HUES64 (cell line): ENCODE measurements at regions not wholly inside any gene's neighbourhood (a gene's known extent, or its start where the extent isn't known, plus 50 kb on each side); places are given as distances from the start of the nearest gene placed in this dataset.
"Not testable (repeated sequence)": the region's sequence is repeated elsewhere in the genome, so short reads cannot be mapped to it uniquely, and the experiment has no call there.

Source experiments
- H3K27ac ChIP-seq: 2 replicates; pipeline ENCODE4 v1.7.0; 2013; ENCODE audit warnings: low read depth, low read length, inconsistent platforms
- H3K27me3 ChIP-seq: 2 replicates; pipeline ENCODE4 v1.6.1; 2013; ENCODE audit warnings: mild to moderate bottlenecking, low read length; ENCODE audit not compliant: insufficient read depth
- H3K36me3 ChIP-seq: 2 replicates; pipeline ENCODE4 v1.6.1; 2013; ENCODE audit warnings: mild to moderate bottlenecking, low read length; ENCODE audit not compliant: insufficient read depth
- H3K4me1 ChIP-seq: 2 replicates; pipeline ENCODE4 v1.6.1; 2013; ENCODE audit warnings: mild to moderate bottlenecking, low read length, moderate library complexity; ENCODE audit not compliant: insufficient read depth
- H3K4me3 ChIP-seq: 2 replicates; pipeline ENCODE4 v1.5.1; 2013; ENCODE audit warnings: mild to moderate bottlenecking, low read length, moderate library complexity
- H3K9ac ChIP-seq: 2 replicates; pipeline ENCODE4 v1.6.1; 2013; ENCODE audit warnings: mild to moderate bottlenecking, low read depth, low read length
- H3K9me3 ChIP-seq: 2 replicates; pipeline ENCODE4 v1.6.1; 2013; ENCODE audit warnings: low read depth, low read length; ENCODE audit not compliant: insufficient read depth
- WGBS: fragments of 150-250, 120-280 bp; methylation state at CpG from one replicate; pipeline ENCODE4 v1.1.7; 2013; ENCODE audit warnings: missing lambda C conversion rate; 5-methylcytosine and 5-hydroxymethylcytosine counted together

DNA sequence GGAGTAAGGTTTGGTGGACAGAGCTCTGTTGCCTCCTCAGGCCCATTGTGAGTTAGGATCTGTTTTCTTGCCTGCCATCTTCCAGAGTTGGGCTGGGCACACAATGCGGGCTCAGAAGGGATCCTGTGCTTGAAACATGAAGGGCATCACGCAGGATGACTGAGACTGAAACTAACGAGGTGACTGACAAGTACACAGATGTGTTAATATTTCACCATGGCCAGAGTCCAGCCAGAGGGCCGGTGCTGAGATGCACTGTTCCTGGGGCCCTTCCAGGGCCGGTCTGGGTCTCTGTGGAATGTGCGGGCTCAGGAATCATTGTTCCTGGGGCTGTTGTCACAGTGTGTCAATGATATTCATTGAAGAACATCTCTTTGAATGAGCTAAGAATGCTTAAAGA lies 163.7 kb downstream of the URI1 start:
- peaks cover 5% of the 10 kb centered on the region; the same call in 1 of the 2 replicates for H3K9me3 ChIP-seq
- no peak overlapping the region for H3K4me3 ChIP-seq
- 94% methylated on average over 6 of the region's 6 CpGs for WGBS
- H3K27me3 ChIP-seq = no peaks in the 10 kb centered on the region
- H3K36me3 ChIP-seq = no peaks in the 10 kb centered on the region
- H3K9ac ChIP-seq = no peak overlapping the region
- H3K27ac ChIP-seq = no peak overlapping the region
- no peaks in the 10 kb centered on the region for H3K4me1 ChIP-seq

DNA sequence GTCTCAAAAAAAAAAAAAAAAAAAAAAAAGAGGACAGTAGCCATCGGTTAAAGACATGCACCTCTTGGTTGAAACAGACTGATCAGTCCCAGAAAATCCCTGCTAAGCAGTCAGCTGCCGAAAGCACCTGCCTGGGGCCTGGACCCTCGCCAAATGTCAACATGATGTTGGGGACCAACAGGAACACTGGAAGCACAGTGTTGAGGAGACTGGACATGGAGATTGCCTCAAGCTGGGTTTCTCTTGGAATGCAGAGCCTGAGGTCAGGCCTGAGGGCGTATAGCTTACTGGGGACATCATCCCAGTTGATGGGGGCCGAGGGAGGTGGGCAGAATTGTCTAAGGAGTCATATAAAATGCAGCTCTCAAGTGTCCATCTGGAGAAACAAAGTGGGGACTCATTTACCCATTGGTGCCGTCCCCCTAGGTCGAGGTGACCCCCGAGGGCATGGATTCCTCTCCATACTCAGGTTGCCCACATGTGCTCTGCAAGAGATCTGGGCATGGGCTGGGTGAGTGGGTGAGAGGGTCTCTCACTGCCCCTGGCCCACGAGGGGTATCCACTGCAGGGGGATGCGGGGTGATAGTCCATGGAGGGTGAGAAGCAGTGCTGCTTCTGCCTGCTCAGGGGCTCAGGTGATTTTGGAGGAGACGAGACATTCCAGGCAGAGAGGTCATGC lies 164.5 kb downstream of the URI1 start:
- H3K36me3 ChIP-seq = no peaks in the 10 kb centered on the region
- no peak overlapping the region for H3K27ac ChIP-seq
- no peaks in the 10 kb centered on the region for H3K4me1 ChIP-seq
- H3K9ac ChIP-seq = no peak overlapping the region
- no peaks in the 10 kb centered on the region for H3K9me3 ChIP-seq
- H3K4me3 ChIP-seq = no peak overlapping the region
- no peaks in the 10 kb centered on the region for H3K27me3 ChIP-seq
- WGBS = 91% methylated on average over 11 of the region's 11 CpGs

DNA sequence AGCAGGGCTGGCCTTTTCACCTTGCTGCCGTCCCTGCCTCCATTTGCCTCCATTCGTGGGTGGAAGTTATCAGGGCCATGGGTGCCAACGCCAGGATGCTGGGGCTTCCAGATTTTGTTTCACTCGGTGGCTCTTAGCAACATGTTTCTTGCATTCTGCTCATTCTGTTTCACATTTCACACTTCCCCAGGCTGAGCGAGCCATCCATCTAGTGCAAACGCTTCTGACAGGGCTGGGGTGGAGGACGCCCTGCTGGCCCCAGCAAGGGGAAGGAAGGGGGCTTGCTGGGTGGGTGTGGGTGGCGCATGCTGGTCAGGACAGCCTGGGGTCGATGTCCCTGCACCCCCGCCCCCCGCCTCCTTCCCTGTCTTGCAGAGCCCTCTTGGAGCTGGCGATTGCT lies 165.2 kb downstream of the URI1 start:
- Histone ChIP-seq H3K27me3 (no peaks in the 10 kb centered on the region), H3K4me1 (no peaks in the 10 kb centered on the region), H3K4me3 (no peak overlapping the region), H3K9ac (no peak overlapping the region), H3K27ac (no peak overlapping the region), H3K36me3 (no peaks in the 10 kb centered on the region), H3K9me3 (no peaks in the 10 kb centered on the region)
- WGBS = 83% methylated on average over 12 of the region's 12 CpGs

DNA sequence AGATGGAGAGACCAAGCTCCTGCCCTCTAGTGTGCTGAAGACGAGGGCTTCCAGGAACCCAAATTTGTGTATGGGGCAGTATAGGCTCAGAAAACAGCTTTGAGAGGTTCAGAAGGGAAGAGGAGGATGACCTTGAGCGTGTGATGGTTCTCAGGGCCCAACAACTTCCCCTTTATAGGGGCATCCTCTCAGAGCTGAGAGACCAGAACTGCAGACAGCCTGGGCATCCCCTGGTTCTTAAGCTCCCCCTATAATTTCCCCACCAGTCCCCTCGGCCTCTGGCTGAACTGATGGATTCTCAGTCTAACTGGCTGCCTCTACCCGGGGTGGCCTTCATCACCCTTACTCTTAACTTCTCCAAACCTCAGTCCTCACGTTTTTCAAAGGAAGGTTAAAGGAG lies 167.5 kb downstream of the URI1 start:
- WGBS = 91% methylated on average over 5 of the region's 5 CpGs
- H3K27me3 ChIP-seq = no peaks in the 10 kb centered on the region
- H3K4me1 ChIP-seq = no peaks in the 10 kb centered on the region
- no peak overlapping the region for H3K4me3 ChIP-seq
- H3K36me3 ChIP-seq = no peaks in the 10 kb centered on the region
- no peak overlapping the region for H3K9ac ChIP-seq
- no peaks in the 10 kb centered on the region for H3K9me3 ChIP-seq
- no peak overlapping the region for H3K27ac ChIP-seq

DNA sequence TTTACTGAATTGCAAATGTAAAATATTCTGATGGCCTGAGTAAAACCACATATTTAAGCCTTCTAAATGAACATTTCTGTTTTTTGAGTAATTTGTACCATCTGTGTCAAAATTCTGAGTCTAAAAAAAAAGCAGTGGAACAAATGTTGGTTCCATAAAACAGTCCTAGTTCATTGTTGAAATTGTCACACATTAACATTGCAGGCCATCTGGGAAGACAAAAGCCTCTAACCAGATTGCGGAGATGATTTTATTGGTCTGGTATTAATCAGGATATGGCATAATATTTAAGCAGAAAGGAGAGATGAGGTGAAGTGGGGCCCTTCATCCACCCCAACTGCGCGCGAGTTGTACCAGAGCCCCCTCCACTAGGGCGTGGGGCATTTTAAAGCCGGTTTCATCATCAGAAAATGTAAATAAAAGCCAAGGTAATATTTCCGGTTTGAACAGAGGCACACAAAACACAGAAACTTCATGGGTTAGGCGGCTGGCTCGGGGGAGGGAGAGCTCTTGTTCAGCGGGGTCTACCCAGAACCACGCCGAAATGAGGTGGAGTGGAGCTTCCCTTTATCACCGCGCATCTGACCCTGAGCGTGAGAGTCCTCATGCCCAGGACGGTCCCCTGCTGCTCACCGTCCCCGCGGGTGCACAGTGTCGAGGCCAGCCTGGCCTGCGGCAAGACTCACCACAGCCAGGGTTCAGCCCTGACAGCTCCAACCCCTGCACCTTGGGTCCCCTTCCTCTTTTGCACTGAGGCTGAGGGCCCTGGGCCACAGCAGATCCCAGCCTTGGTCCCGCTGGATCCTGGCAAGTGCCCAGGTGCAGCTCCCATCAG lies 169.2 kb downstream of the URI1 start:
- Histone ChIP-seq H3K9ac (no peak overlapping the region), H3K4me3 (no peak overlapping the region), H3K27ac (no peak overlapping the region), H3K4me1 (no peaks in the 10 kb centered on the region), H3K9me3 (no peaks in the 10 kb centered on the region), H3K27me3 (no peaks in the 10 kb centered on the region), H3K36me3 (no peaks in the 10 kb centered on the region)
- 94% methylated on average over 22 of the region's 22 CpGs for WGBS

DNA sequence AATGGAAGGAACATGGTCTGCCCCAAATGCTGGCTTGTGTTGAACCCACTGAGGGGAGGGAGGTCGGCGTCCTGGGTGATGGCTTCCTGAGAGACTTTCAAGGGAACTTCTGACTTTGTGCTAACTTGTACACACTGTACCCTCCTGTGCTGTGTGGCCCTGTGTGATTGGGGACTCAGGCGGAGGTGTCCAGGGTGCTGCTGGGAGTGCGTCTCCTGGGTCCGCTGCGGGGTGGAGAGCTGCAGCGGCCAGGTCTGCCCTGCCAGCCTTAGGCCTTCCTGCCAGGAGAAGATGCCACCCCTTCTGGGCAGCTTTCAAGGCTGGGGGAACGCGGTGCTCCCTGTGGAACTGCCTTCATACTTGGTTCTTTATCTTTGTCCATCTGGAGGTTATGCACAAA lies 170.1 kb downstream of the URI1 start:
- H3K4me1 ChIP-seq = no peaks in the 10 kb centered on the region
- no peak overlapping the region for H3K9ac ChIP-seq
- H3K9me3 ChIP-seq = no peaks in the 10 kb centered on the region
- no peaks in the 10 kb centered on the region for H3K27me3 ChIP-seq
- WGBS = 95% methylated on average over 9 of the region's 9 CpGs
- no peak overlapping the region for H3K27ac ChIP-seq
- H3K4me3 ChIP-seq = no peak overlapping the region
- no peaks in the 10 kb centered on the region for H3K36me3 ChIP-seq

DNA sequence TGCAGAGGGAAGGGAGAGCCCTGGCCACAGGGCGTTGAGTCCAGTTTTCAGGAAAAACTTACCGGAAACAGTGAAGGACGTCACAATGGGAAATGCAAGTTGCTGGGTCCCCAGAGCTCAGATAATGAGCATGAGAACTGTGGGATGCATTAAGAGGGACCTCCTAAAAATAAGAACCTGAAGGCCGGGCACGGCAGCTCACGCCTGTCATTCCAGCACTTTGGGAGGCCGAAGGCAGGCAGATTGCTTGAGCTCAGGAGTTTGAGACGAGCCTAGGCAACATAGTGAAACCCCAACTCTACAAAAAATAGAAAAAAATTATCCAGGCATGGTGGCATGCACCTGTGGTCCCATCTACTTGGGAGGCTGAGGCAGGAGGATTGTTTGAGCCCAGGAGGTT lies 170.6 kb downstream of the URI1 start:
- Histone ChIP-seq H3K27ac (no peak overlapping the region), H3K27me3 (no peaks in the 10 kb centered on the region), H3K4me1 (no peaks in the 10 kb centered on the region), H3K36me3 (no peaks in the 10 kb centered on the region), H3K9me3 (no peaks in the 10 kb centered on the region), H3K4me3 (no peak overlapping the region), H3K9ac (no peak overlapping the region)
- WGBS = 93% methylated on average over 8 of the region's 8 CpGs

DNA sequence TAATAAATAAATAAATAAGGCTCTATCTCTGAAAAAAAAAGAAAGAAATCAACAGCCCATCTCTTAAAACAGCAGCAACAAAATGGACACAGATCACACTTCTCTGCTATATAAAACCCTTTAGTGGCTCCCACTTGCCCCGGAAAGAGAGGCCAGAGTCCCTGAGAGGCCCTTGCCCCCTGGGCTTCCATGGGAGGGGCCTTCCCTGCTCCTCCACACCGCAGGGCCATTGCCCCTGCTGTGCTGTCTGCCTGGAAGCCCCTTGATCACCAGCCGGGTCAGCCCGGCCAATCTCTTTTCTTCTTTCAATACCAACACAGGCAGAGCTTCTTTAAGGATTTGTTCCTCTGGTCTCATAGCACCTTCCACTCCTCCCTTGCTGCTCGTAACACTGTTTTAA lies 171.1 kb downstream of the URI1 start:
- WGBS = 48% methylated on average over 4 of the region's 5 CpGs
- Histone ChIP-seq H3K9ac (no peak overlapping the region), H3K27ac (no peak overlapping the region), H3K9me3 (no peaks in the 10 kb centered on the region), H3K4me1 (no peaks in the 10 kb centered on the region), H3K27me3 (no peaks in the 10 kb centered on the region), H3K36me3 (no peaks in the 10 kb centered on the region), H3K4me3 (no peak overlapping the region)

DNA sequence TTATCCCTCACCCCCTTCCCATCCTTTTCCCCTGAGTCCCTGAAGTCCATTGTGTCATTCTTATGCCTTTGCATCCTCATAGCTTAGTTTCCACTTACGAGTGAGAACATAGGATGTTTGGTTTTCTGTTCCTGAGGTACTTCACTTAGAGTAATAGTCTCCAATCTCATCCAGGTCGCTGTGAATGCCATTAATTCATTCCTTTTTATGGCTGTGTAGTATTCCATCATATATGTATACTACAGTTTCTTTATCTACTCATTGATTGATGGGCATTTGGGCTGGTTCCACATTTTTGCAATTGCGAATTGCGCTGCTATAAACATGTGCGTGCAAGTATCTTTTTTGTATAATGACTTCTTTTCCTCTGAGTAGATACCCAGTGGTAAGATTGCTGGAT lies 172.1 kb downstream of the URI1 start:
- not testable (repeated sequence) for H3K27me3 ChIP-seq, H3K9ac ChIP-seq, H3K4me3 ChIP-seq, H3K4me1 ChIP-seq, H3K36me3 ChIP-seq, H3K9me3 ChIP-seq, H3K27ac ChIP-seq
- 90% methylated on average over 2 of the region's 5 CpGs for WGBS

DNA sequence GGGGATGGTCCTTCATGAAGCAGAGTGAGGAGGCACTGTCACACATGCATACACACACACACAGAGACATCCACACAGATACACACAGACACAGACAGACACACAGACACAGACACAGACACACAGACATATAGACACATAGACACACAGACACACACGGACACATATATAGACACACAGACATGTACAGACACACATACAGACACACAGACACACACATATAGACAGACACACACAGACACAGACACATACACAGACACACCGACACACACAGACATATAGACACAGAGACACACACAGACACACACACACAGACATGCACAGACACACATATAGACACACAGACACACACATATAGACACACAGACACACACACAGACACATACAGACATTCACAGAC lies 173.9 kb downstream of the URI1 start:
- no peaks in the 10 kb centered on the region for H3K36me3 ChIP-seq
- H3K9ac ChIP-seq = no peak overlapping the region
- no peak overlapping the region for H3K27ac ChIP-seq
- WGBS = 93% methylated on average over 2 of the region's 2 CpGs
- H3K9me3 ChIP-seq = no peaks in the 10 kb centered on the region
- no peaks in the 10 kb centered on the region for H3K27me3 ChIP-seq
- H3K4me1 ChIP-seq = no peaks in the 10 kb centered on the region
- no peak overlapping the region for H3K4me3 ChIP-seq

DNA sequence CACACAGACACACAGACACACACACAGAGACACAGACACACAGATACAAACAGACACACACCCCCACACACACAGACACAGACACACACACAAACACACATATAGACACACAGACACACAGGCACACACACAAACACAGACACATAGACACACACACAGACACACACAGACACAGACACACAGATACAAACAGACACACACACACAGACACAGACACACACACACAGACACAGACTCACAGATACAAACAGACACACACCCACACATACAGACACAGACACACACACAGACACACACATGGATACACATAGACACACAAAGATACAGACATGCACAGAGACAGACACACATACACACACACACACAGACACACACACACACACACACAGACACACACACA lies 174.5 kb downstream of the URI1 start:
- Histone ChIP-seq H3K27ac (no peak overlapping the region), H3K9ac (no peak overlapping the region), H3K4me3 (no peak overlapping the region), H3K36me3 (no peaks in the 10 kb centered on the region), H3K27me3 (no peaks in the 10 kb centered on the region), H3K4me1 (no peaks in the 10 kb centered on the region), H3K9me3 (no peaks in the 10 kb centered on the region)
